ENCODE measurements at regions not wholly inside any gene's neighbourhood (a gene's known extent, or its start where the extent isn't known, plus 50 kb on each side); places are given as distances from the start of the nearest gene placed in this dataset.

- H3K9me3 Mint-ChIP-seq, result peaks cover 6% of the 10 kb centered on the region in 2 experiments; a peak in 3 of 5 replicates
Observed at GRCh38 chr1:181896824-181897223, 164.7 kb downstream of the ZNF648 start.

More at GRCh38 chr1:181896824-181897223, 164.7 kb downstream of the ZNF648 start:
- Histone ChIP-seq H2BK20ac (ENCODE audit: low read depth, low read length, poor library complexity, severe bottlenecking) (no peak overlapping the region), H3K4me1 (ENCODE audit: insufficient read depth, low read length) (no peaks in the 10 kb centered on the region), H3T11ph (ENCODE audit: low read length) (no peak overlapping the region), H2AFZ (ENCODE audit: low read length) (no peak overlapping the region), H4K20me1 (ENCODE audit: control insufficient read depth, insufficient read depth, insufficient read length) (no peaks in the 10 kb centered on the region), H4K8ac (replicated peaks; ENCODE audit: insufficient read length, low read depth, low read length) (no peak overlapping the region), H3K79me2 (ENCODE audit: insufficient read depth, low read length) (no peaks in the 10 kb centered on the region), H3K18ac (ENCODE audit: insufficient read length, low read depth, low read length) (no peak overlapping the region), H3K14ac (ENCODE audit: insufficient read depth, low read length) (no peak overlapping the region), H4K5ac (ENCODE audit: insufficient read length, low read depth, low read length) (no peak overlapping the region), H3K4ac (ENCODE audit: low read depth, low read length) (no peak overlapping the region), H2BK120ac (ENCODE audit: low read depth, low read length, poor library complexity, severe bottlenecking) (no peak overlapping the region), H3K23ac (ENCODE audit: insufficient read length, low read depth, low read length) (no peak overlapping the region), H3K9me3 (ENCODE audit: control insufficient read depth, low read depth, low read length) (no peaks in the 10 kb centered on the region), H2AK5ac (ENCODE audit: insufficient read length, low read length) (no peak overlapping the region), H2BK12ac (ENCODE audit: insufficient read length, low read depth, low read length) (no peak overlapping the region), H3K9ac (ENCODE audit: extremely low read depth, insufficient read length, low read length) (no peak overlapping the region), H3K27ac (ENCODE audit: insufficient read length, low read depth, low read length) (no peak overlapping the region), H3K79me1 (ENCODE audit: insufficient read depth, low read depth, low read length, poor library complexity, severe bottlenecking) (no peaks in the 10 kb centered on the region), H3K4me2 (ENCODE audit: insufficient read depth, insufficient read length, low read length) (no peak overlapping the region), H3K56ac (ENCODE audit: insufficient read length, low read depth, low read length) (no peak overlapping the region), H2BK15ac (ENCODE audit: low read depth, low read length) (no peak overlapping the region), H3K23me2 (ENCODE audit: insufficient read length, low read depth, low read length, poor library complexity, severe bottlenecking) (no peaks in the 10 kb centered on the region), H4K91ac (ENCODE audit: insufficient read length, low read depth, low read length) (no peak overlapping the region), H3K27me3 (ENCODE audit: insufficient read depth, low read length) (no peaks in the 10 kb centered on the region), H2BK5ac (ENCODE audit: insufficient read length, low read length) (no peak overlapping the region)
- TF ChIP-seq, protein P1, sequence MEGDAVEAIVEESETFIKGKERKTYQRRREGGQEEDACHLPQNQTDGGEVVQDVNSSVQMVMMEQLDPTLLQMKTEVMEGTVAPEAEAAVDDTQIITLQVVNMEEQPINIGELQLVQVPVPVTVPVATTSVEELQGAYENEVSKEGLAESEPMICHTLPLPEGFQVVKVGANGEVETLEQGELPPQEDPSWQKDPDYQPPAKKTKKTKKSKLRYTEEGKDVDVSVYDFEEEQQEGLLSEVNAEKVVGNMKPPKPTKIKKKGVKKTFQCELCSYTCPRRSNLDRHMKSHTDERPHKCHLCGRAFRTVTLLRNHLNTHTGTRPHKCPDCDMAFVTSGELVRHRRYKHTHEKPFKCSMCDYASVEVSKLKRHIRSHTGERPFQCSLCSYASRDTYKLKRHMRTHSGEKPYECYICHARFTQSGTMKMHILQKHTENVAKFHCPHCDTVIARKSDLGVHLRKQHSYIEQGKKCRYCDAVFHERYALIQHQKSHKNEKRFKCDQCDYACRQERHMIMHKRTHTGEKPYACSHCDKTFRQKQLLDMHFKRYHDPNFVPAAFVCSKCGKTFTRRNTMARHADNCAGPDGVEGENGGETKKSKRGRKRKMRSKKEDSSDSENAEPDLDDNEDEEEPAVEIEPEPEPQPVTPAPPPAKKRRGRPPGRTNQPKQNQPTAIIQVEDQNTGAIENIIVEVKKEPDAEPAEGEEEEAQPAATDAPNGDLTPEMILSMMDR (conservative IDR thresholded peaks at IDR 0.05), result no peak
- Mint-ChIP-seq H3K36me3 (ENCODE audit: insufficient read depth in 1 of 3, low read depth in 3 of 3) (no peaks in the 10 kb centered on the region), H3K4me3 (no peak overlapping the region), H3K4me1 (no peaks in the 10 kb centered on the region), H3K27me3 (ENCODE audit: low read depth) (no peaks in the 10 kb centered on the region; the same call in none of the 2 replicates), H3K27ac (no peak overlapping the region)
- no CpG with 5 or more reads among the region's 2 CpGs for WGBS (ENCODE audit: extremely low coverage, insufficient read length, low lambda C conversion rate)
- no peak for DNase-seq
